ENCODE measurements at regions not wholly inside any gene's neighbourhood (a gene's known extent, or its start where the extent isn't known, plus 50 kb on each side); places are given as distances from the start of the nearest gene placed in this dataset.

- no peak for DNase-seq (ENCODE audit: unreplicated experiment)
- no peaks in the 10 kb centered on the region for H3K36me3 Mint-ChIP-seq (ENCODE audit: insufficient read depth, unreplicated experiment)
- TF ChIP-seq, protein P1, sequence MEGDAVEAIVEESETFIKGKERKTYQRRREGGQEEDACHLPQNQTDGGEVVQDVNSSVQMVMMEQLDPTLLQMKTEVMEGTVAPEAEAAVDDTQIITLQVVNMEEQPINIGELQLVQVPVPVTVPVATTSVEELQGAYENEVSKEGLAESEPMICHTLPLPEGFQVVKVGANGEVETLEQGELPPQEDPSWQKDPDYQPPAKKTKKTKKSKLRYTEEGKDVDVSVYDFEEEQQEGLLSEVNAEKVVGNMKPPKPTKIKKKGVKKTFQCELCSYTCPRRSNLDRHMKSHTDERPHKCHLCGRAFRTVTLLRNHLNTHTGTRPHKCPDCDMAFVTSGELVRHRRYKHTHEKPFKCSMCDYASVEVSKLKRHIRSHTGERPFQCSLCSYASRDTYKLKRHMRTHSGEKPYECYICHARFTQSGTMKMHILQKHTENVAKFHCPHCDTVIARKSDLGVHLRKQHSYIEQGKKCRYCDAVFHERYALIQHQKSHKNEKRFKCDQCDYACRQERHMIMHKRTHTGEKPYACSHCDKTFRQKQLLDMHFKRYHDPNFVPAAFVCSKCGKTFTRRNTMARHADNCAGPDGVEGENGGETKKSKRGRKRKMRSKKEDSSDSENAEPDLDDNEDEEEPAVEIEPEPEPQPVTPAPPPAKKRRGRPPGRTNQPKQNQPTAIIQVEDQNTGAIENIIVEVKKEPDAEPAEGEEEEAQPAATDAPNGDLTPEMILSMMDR (IDR thresholded peaks at IDR 0.05; ENCODE audit: unreplicated experiment) = no peak
- intact Hi-C loops (cut with micrococcal nuclease) = no loop called here
- H3K4me1 Mint-ChIP-seq (ENCODE audit: insufficient read depth, unreplicated experiment) = peaks cover 5% of the 10 kb centered on the region
- no peaks in the 10 kb centered on the region for H3K27me3 Mint-ChIP-seq (ENCODE audit: insufficient read depth, unreplicated experiment)
- POLR2A ChIA-PET = no interaction called here
- H3K4me3 Mint-ChIP-seq (ENCODE audit: unreplicated experiment) = no peak overlapping the region
- H3K27ac Mint-ChIP-seq (ENCODE audit: low read depth, unreplicated experiment) = no peak overlapping the region
- CTCF ChIA-PET = interaction anchor here (0.6 kb wide), 1 partner anchor 366 kb away, joined by 3 read pairs; no protein-coding TSS in a partner anchor
- BruUV-seq (replicated peaks) = no TSS peak
- no peaks in the 10 kb centered on the region for H3K9me3 Mint-ChIP-seq (ENCODE audit: unreplicated experiment)
These were observed 619.2 kb downstream of the C6orf118 start for GRCh38 chr6:164690241-164690640.

- intact Hi-C loops (cut with micrococcal nuclease) = no loop called here
- no peak overlapping the region for H3K27ac Mint-ChIP-seq (ENCODE audit: low read depth, unreplicated experiment)
- ChIA-PET CTCF (no interaction called here), POLR2A (no interaction called here)
- H3K27me3 Mint-ChIP-seq (ENCODE audit: insufficient read depth, unreplicated experiment) = no peaks in the 10 kb centered on the region
- TF ChIP-seq, protein P1 (IDR thresholded peaks at IDR 0.05; ENCODE audit: unreplicated experiment) = no peak
- DNase-seq (ENCODE audit: unreplicated experiment) = peak; percentile 54
- no peaks in the 10 kb centered on the region for H3K36me3 Mint-ChIP-seq (ENCODE audit: insufficient read depth, unreplicated experiment)
- peaks cover 7% of the 10 kb centered on the region for H3K9me3 Mint-ChIP-seq (ENCODE audit: unreplicated experiment)
- H3K4me1 Mint-ChIP-seq (ENCODE audit: insufficient read depth, unreplicated experiment) = no peaks in the 10 kb centered on the region
- no TSS peak for BruUV-seq (replicated peaks)
- H3K4me3 Mint-ChIP-seq (ENCODE audit: unreplicated experiment) = no peak overlapping the region
These were observed 644.1 kb downstream of the C6orf118 start for GRCh38 chr6:164665328-164665727.

DNA sequence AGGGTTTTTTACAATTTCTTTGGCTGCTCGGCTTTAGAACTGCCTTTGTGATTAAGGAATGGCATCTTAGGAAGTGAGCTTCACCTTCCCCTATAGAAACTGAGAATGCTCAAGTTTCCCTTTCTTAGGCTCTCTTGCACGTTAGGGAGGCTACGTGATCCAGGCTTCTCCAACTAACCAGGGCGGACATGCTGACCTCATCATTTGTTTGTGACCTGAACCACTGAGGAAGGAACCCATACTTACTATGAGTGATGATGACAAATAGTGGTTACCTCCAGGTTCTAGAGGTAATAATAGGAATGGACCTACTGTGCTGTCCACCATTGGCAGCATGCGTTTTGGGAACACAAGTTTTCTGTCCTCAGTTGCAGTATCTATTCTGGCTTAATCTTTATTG is 645.8 kb downstream of the C6orf118 start:
- H3K9me3 Mint-ChIP-seq (ENCODE audit: unreplicated experiment) = peaks cover 7% of the 10 kb centered on the region
- BruUV-seq (replicated peaks) = no TSS peak
- DNase-seq (ENCODE audit: unreplicated experiment) = no peak
- POLR2A ChIA-PET = interaction anchor here (0.5 to 0.7 kb wide), 2 partner anchors 194 to 305 kb away, joined by 3 to 4 read pairs; no protein-coding TSS in a partner anchor
- no peaks in the 10 kb centered on the region for H3K4me1 Mint-ChIP-seq (ENCODE audit: insufficient read depth, unreplicated experiment)
- no peak overlapping the region for H3K4me3 Mint-ChIP-seq (ENCODE audit: unreplicated experiment)
- intact Hi-C loops (cut with micrococcal nuclease) = no loop called here
- H3K36me3 Mint-ChIP-seq (ENCODE audit: insufficient read depth, unreplicated experiment) = no peaks in the 10 kb centered on the region
- CTCF ChIA-PET = no interaction called here
- TF ChIP-seq, protein P1 (IDR thresholded peaks at IDR 0.05; ENCODE audit: unreplicated experiment) = no peak
- no peaks in the 10 kb centered on the region for H3K27me3 Mint-ChIP-seq (ENCODE audit: insufficient read depth, unreplicated experiment)
- H3K27ac Mint-ChIP-seq (ENCODE audit: low read depth, unreplicated experiment) = no peak overlapping the region

DNA sequence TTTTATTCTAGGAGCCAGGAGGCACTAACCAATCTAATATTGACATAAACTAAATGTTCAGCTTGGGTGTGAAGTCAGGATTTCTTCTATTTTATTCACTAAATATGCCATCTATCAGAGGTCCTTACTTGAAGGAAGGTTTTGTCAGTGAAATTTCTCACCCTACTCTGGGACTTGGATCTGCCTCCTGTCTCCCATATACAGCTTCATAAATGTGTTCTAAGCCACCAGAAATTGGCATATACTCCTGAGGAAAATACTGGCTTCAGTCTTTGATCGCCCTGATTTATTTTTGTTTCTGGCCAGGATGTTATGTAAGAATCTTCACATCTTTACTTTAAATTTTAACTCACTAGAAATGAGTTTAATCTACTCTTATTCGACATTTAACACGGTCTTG is 647.7 kb downstream of the C6orf118 start:
- DNase-seq (ENCODE audit: unreplicated experiment) = no peak
- no peaks in the 10 kb centered on the region for H3K4me1 Mint-ChIP-seq (ENCODE audit: insufficient read depth, unreplicated experiment)
- intact Hi-C loops (cut with micrococcal nuclease) = no loop called here
- POLR2A ChIA-PET = no interaction called here
- CTCF ChIA-PET = no interaction called here
- H3K4me3 Mint-ChIP-seq (ENCODE audit: unreplicated experiment) = no peak overlapping the region
- no TSS peak for BruUV-seq (replicated peaks)
- TF ChIP-seq, protein P1 (IDR thresholded peaks at IDR 0.05; ENCODE audit: unreplicated experiment) = no peak
- H3K27ac Mint-ChIP-seq (ENCODE audit: low read depth, unreplicated experiment) = no peak overlapping the region
- H3K36me3 Mint-ChIP-seq (ENCODE audit: insufficient read depth, unreplicated experiment) = no peaks in the 10 kb centered on the region
- H3K27me3 Mint-ChIP-seq (ENCODE audit: insufficient read depth, unreplicated experiment) = no peaks in the 10 kb centered on the region
- H3K9me3 Mint-ChIP-seq (ENCODE audit: unreplicated experiment) = peaks cover 7% of the 10 kb centered on the region
